ENCODE measurements at regions not wholly inside any gene's neighbourhood (a gene's known extent, or its start where the extent isn't known, plus 50 kb on each side); places are given as distances from the start of the nearest gene placed in this dataset.

GRCh38 chr1:81470275-81470674 is 330.5 kb upstream of the ADGRL2 start:
- DNase-seq: no peak

DNA sequence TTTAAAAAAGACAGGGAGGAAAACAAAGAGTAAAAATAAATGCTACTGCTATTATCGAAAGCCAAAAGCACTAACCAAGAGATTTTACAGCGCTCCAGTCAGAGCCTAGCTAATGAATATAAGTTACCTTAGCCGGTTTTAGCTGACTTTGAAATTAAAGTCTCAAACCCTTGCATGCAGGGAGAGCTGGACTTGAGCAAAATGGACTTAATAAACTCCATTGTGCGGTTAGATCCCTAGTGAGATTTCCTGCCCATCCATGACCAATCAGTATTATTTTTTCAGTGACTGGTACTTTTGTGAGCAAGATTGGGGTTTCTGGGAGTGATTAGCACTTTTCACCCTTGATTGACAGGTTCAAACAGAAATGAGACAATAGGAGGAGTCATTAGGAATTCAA is 333.4 kb upstream of the ADGRL2 start:
- DNase-seq: no peak

- DNase-seq: no peak
Observed at GRCh38 chr1:81466961-81467360, 333.8 kb upstream of the ADGRL2 start.

DNA sequence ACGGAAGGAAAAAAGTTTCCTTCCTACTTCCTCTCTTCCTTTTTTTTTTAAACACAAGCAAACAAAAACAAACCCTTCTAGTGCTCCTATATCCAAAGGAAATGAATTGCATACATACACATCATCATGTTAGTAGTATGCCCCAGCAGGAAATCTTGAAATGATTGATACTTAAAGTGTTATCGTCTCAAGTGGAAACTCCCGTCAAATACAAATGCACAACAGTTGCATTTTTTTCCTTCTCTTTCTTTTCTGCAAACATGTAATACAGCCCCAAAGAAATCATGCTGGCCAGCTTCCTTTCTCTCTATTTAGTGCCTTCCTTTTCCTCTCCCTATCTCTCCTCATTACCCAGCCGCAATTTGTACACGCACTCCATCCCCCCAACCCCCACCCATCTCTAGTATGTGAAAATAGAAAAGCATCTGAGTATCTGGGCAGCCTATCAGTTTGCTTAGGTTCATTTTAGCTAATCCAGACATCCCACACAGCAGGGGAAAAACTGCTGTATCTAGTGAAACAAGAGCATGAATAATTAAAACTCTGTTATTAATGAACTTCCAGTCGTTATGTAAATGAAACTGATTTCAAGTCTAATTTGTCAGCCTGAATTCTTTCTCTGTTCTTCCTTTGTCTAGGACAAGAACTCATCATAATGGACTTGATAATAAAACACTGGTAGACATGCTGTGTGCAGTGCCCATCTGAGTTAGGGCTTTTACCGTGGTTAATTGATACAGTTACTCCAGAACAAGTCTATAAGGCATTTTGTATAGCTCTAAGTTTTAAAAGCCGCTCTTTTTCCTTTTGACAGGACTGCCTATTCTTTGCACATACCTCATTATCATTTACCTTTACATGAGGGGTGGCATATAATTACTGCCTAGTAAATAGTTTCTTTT is 336.5 kb upstream of the ADGRL2 start:
- DNase-seq: no peak

DNA sequence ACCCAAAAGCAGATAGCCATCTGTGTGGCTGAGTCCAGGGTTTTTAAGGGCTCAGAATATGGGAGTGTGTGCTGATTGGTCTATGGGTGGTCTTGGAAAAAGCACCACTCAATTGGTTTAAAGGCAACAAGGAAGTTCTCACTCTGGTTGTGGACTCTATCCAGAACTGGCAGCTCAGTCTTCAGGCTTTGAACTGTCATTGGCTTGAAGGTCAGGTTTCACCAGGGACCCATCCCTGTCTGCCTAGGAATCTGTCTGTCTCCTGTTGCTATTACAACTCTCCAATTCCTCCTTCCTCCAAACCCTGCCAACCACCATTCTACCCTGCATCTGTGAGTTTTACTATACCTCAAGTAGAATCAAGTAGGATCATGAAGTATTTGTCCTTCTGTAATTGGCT is 341.7 kb upstream of the ADGRL2 start:
- no peak for DNase-seq

- DNase-seq: no peak
Observed at GRCh38 chr1:81458186-81458585, 342.5 kb upstream of the ADGRL2 start.

DNA sequence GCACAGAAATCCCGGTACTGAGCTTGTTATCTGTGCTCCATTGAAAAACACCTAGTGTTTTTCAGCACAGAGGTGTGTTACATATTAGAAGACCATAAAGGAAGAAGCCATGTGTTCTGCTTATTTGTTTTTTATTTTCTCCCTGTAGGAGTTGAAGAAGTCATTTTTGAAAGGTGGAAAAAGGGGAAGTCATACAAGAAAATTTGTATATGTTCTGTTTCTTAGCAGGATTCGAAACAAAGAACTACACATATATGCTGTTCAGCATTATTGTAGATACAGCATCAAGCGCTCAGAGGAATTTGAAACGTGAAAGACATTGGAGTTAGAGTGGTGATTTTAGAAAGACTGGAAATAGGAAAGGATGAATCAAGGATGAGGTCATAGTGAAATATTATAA is 345.3 kb upstream of the ADGRL2 start:
- DNase-seq: no peak

DNA sequence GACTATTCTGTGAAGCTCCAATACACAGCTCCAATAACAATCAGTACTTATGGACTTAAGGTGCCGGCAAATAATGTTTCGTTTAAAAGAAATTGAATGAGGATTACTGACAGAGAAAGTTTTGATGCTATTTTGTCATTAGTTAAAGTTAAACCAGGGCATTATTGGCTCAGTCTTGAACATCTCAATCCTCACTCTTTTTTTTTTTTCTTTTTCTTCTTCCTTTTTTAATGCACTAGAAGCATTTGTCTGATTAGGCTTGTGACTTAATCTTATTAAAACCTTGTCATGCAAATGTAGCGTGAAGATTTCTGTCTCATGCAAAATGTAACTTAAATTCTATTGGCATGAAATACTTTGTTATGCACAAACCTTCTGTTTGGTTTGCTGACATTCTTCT is 346.8 kb upstream of the ADGRL2 start:
- no peak for DNase-seq

- DNase-seq: no peak
Observed at GRCh38 chr1:81453367-81453703, 347.4 kb upstream of the ADGRL2 start.

GRCh38 chr1:81452693-81453366 is 347.9 kb upstream of the ADGRL2 start:
- DNase-seq: no peak

GRCh38 chr1:81449786-81450185 is 350.9 kb upstream of the ADGRL2 start:
- no peak for DNase-seq

GRCh38 chr1:81446000-81446669 is 354.6 kb upstream of the ADGRL2 start:
- no peak for DNase-seq

GRCh38 chr1:81443288-81443687 is 357.4 kb upstream of the ADGRL2 start:
- DNase-seq: no peak

DNA sequence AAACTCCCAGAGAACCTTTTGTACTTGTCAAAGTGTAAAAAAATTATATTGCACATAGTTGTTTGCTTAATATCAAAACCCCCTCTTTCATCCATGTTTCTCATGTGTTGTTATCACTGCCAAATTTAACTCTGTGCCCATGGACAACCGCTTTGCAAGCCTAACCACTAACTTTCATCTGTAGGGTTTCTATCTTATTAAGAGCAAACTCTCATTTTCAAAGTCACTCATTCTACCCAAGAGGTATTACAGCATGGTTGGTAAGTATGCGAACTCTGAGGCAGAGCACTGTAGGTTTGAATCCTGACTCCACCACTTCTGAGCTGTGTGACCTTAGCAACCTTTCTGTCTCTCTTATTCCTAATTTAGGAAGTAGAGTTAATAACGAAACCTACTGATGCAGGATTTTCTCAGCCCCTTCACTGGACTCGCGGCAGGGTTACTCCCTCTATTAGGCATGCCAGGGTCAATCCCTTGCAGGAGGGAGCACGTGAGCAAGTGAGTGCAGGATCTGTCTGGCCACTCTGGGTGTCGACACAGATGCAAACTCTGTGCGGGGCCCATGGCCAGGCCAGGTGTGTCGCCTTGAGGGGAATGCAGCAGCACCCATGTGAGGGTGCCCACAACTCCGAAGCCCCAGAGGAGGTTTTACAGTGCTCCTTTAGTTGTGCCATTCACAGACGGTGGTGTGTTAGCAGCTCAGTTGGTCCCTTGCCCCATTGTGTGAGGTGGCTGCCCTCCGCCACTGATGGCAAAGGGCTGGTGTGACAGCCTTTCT is 361.5 kb upstream of the ADGRL2 start:
- DNase-seq: no peak

DNA sequence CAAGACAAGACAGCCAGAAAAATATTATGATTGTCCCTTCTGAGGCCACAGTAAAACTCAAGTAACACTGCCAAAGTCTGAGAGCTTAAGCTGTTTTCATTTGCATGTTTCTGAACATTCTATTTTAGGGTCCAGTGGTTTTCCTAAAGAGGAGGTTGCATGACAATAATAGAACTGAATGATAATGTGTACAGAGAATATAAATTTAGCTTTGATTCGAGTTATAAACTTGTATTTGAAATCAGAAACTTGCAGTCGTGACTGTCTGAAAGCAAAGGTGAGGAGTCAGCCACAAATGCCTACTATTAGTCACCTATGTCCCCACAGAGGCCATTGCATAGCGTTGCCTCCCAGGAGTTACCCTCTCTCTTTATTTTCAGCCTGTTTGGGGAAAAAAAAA is 363.1 kb upstream of the ADGRL2 start:
- DNase-seq: no peak

DNA sequence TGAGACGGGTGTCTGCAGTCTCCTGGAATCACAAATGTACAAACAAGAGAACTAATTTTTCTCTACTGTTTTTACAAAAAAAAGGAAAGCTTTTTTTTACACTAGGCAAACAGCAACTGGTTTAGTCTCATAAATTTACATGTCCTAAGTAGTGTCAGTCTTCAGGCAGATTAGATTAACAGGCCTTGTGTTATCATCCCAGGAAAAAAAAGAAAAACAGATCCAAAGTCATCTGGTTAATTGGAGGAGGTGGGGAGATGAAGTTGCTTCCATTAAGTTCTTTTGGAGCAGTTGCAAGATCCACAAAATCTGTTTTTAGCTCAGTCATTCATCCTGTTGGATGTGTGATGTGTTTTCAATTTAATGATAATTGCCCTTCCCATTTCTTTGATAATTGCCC is 363.5 kb upstream of the ADGRL2 start:
- DNase-seq: no peak

DNA sequence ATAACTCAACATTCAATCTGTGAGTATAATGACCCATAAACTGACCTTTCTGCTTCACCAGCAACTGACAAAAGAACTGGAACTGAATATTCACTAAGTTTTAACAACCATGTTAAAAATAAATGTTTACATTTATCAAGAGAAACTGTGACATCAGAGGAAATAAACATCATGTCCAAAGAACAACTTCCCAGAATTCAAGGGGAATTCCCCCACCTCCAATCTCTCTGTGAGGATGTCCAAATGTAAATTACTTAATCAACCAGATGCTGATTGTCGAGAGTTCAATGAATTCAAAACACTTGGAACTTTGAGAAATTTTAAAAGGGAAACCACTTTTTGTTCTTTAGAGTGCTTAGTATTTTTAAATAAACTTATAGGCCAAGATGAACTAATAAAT is 365.6 kb upstream of the ADGRL2 start:
- DNase-seq: no peak

GRCh38 chr1:81433676-81434075 is 367.1 kb upstream of the ADGRL2 start:
- no peak for DNase-seq

DNA sequence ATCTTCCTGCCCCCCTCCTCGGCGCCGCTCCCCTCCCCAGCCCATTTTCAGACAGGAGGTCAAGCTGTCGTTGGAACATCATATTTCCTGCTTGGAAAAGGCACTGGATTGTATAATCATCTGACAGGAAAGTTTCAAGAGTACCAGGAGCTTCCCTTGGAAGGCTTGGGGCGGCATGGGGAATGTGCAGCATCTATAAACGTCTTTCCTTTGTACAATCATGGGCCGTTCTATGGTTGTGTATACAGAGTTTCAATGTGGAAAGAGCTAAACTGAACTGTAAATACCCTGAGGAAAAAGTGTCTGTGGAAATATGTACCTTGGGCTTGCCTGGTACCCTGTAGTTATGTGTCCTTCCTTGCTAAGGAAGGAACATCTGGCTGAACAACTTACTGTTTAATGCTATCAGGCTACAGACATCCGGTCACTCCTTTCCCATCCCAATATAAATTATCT is 368.1 kb upstream of the ADGRL2 start:
- no peak for DNase-seq

DNA sequence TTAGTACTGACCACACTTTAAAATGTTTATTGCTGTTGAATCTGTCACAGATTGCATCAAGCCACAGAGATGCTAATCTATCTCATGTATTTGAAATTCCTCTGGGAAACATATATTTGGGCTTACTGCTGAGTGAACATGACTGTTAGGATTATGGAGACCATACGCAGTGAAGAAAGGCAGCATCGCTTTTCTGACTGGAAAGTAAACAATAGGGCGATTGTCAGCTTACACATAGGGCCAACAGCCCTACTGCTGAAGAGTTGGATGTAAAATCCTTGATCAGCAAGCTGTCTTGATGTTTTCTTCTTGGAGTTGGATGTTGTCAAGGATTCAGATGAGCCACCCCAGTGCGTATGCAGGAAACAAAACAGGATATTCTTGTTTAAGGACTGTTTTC is 368.7 kb upstream of the ADGRL2 start:
- DNase-seq: no peak

GRCh38 chr1:81431624-81432000 is 369.1 kb upstream of the ADGRL2 start:
- no peak for DNase-seq

DNA sequence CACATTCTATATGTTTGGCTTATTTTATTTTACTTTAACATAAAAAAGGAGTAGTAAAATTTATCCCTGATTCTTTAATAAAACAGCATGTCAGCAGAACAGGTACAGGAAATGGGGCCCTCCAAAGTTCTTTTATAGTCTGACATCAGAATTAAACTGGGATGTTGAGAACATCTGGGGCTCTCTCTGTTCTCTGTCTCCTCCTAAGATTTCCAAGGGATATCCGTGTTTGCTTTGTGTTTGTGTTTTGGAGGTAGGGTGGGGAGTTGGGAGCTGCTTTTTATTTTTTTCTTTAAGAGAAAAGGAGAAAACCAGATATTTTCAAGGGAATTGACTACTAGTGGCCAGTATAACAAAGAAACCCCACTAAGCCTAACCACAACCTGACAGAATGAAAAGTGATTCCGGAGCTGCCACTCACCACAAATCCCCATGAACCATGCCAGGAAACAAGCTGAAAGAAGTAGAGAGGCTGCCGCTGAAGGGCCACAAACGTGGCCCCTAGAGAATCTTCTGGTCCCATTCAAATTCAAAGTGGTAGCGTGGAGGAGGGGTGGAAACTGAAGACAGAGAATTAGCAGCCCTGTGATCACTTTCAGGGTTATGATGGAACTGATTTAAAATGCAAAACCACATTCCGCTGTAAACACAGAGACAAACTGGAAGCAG is 369.6 kb upstream of the ADGRL2 start:
- DNase-seq: no peak
